Astrocyte (in vitro differentiated cells and primary cell): ENCODE measurements at regions not wholly inside any gene's neighbourhood (a gene's known extent, or its start where the extent isn't known, plus 50 kb on each side); places are given as distances from the start of the nearest gene placed in this dataset.
A peak's percentile ranks its signal among the peaks of the same experiment; 100 is the strongest.

Source experiments
- DNase-seq: peaks from one replicate; pipeline ENCODE4 v3.0.0-alpha.2; 2010; ENCODE audit warnings: low read depth
- FAIRE-seq: peaks from 2 replicates; lab custom pipeline; 2011; peaks lifted over from hg19 to GRCh38; lab: Jason Lieb, UNC
- H2AFZ ChIP-seq: 2 replicates; pipeline ENCODE4 v1.6.0; 2012; ENCODE audit warnings: low read depth, low read length, inconsistent platforms
- H3K27ac ChIP-seq: 2 replicates; pipeline ENCODE4 v1.5.1; 2011; ENCODE audit warnings: low read depth, low read length, inconsistent platforms
- H3K27me3 ChIP-seq: 2 replicates; pipeline ENCODE4 v1.6.0; 2011; ENCODE audit warnings: low read length, inconsistent platforms; ENCODE audit not compliant: insufficient read depth
- H3K36me3 ChIP-seq: 2 replicates; pipeline ENCODE4 v1.5.1; 2011; ENCODE audit warnings: low read length, inconsistent platforms; ENCODE audit not compliant: insufficient read depth
- H3K4me1 ChIP-seq: 2 replicates; pipeline ENCODE4 v1.5.1; 2011; ENCODE audit warnings: low read length, inconsistent platforms; ENCODE audit not compliant: insufficient read depth
- H3K4me2 ChIP-seq: 2 replicates; pipeline ENCODE4 v1.6.0; 2012; ENCODE audit warnings: low read length, inconsistent platforms
- H3K4me3 ChIP-seq: 2 replicates; pipeline ENCODE4 v1.5.1; 2011; ENCODE audit warnings: low read depth, mild to moderate bottlenecking, low read length, inconsistent platforms; ENCODE audit not compliant: insufficient read depth
- H3K79me2 ChIP-seq: 2 replicates; pipeline ENCODE4 v1.6.0; 2012; ENCODE audit warnings: mild to moderate bottlenecking, low read length, inconsistent platforms; ENCODE audit not compliant: insufficient read depth
- H3K9ac ChIP-seq: 2 replicates; pipeline ENCODE4 v1.6.0; 2012; ENCODE audit warnings: mild to moderate bottlenecking, low read length, inconsistent platforms
- H3K9me3 ChIP-seq: 2 replicates; pipeline ENCODE4 v1.5.1; 2012; ENCODE audit warnings: low read depth, mild to moderate bottlenecking, low read length, inconsistent platforms; ENCODE audit not compliant: insufficient read depth
- H4K20me1 ChIP-seq: 2 replicates; pipeline ENCODE4 v1.6.0; 2012; ENCODE audit warnings: low read length, inconsistent platforms; ENCODE audit not compliant: insufficient read depth
- H3K27ac Mint-ChIP-seq: one replicate; pipeline ENCODE4 v1.8.0; 2021; ENCODE audit warnings: mild to moderate bottlenecking, mixed read lengths; ENCODE audit not compliant: unreplicated experiment
- H3K27me3 Mint-ChIP-seq: one replicate; pipeline ENCODE4 v1.8.0; 2021; ENCODE audit warnings: low read depth, mixed read lengths; ENCODE audit not compliant: unreplicated experiment
- H3K36me3 Mint-ChIP-seq: one replicate; pipeline ENCODE4 v1.8.0; 2021; ENCODE audit warnings: low read depth, mixed read lengths; ENCODE audit not compliant: unreplicated experiment
- H3K4me1 Mint-ChIP-seq: one replicate; pipeline ENCODE4 v1.8.0; 2021; ENCODE audit warnings: low read depth, mixed read lengths; ENCODE audit not compliant: unreplicated experiment
- H3K4me3 Mint-ChIP-seq: one replicate; pipeline ENCODE4 v1.8.0; 2021; ENCODE audit warnings: mild to moderate bottlenecking, moderate library complexity, mixed read lengths; ENCODE audit not compliant: unreplicated experiment
- H3K9me3 Mint-ChIP-seq: one replicate; pipeline ENCODE4 v1.8.0; 2021; ENCODE audit warnings: mild to moderate bottlenecking, mixed read lengths; ENCODE audit not compliant: unreplicated experiment
- CTCF ChIP-seq: IDR thresholded peaks from 2 replicates; pipeline ENCODE4 v1.5.1; 2011; ENCODE audit warnings: low read depth, mild to moderate bottlenecking, inconsistent platforms, low read length, moderate library complexity; ENCODE audit not compliant: insufficient read depth
- EZH2 ChIP-seq: IDR thresholded peaks from 2 replicates; pipeline ENCODE4 v1.6.1; 2012; ENCODE audit warnings: mild to moderate bottlenecking, low read length, inconsistent platforms; ENCODE audit not compliant: insufficient read depth

GRCh38 chr1:99365141-99365540 lies 100.8 kb downstream of the PLPPR4 start:
- TF ChIP-seq CTCF (no peak), EZH2 (no peak)
- H3K27me3 Mint-ChIP-seq = no peaks in the 10 kb centered on the region
- no peak overlapping the region for H3K9ac ChIP-seq
- no peaks in the 10 kb centered on the region for H3K36me3 Mint-ChIP-seq
- no peak for DNase-seq
- H3K79me2 ChIP-seq = no peaks in the 10 kb centered on the region
- no peak overlapping the region for H3K4me3 Mint-ChIP-seq
- H3K9me3 Mint-ChIP-seq = no peaks in the 10 kb centered on the region
- no peak overlapping the region for H3K4me2 ChIP-seq
- no peak overlapping the region for H3K27ac ChIP-seq
- H2AFZ ChIP-seq = peak overlapping the region; percentile 33
- H3K27me3 ChIP-seq = no peaks in the 10 kb centered on the region
- H3K36me3 ChIP-seq = no peaks in the 10 kb centered on the region
- no peak overlapping the region for H3K27ac Mint-ChIP-seq
- H3K4me3 ChIP-seq = no peak overlapping the region
- no peaks in the 10 kb centered on the region for H4K20me1 ChIP-seq
- FAIRE-seq = no peak
- H3K4me1 Mint-ChIP-seq = peaks cover 8% of the 10 kb centered on the region
- no peaks in the 10 kb centered on the region for H3K9me3 ChIP-seq
- no peaks in the 10 kb centered on the region for H3K4me1 ChIP-seq

GRCh38 chr1:99365545-99365944 lies 101.3 kb downstream of the PLPPR4 start:
- Mint-ChIP-seq H3K9me3 (no peaks in the 10 kb centered on the region), H3K36me3 (no peaks in the 10 kb centered on the region), H3K4me3 (no peak overlapping the region), H3K4me1 (peaks cover 8% of the 10 kb centered on the region), H3K27me3 (no peaks in the 10 kb centered on the region), H3K27ac (no peak overlapping the region)
- no peak overlapping the region for H3K9ac ChIP-seq
- no peak overlapping the region for H3K4me2 ChIP-seq
- FAIRE-seq (no peak), DNase-seq (no peak)
- H3K9me3 ChIP-seq = no peaks in the 10 kb centered on the region
- no peak overlapping the region for H2AFZ ChIP-seq
- no peak for TF ChIP-seq EZH2
- TF ChIP-seq CTCF = no peak
- H3K4me1 ChIP-seq = no peaks in the 10 kb centered on the region
- no peaks in the 10 kb centered on the region for H3K36me3 ChIP-seq
- H3K27ac ChIP-seq = no peak overlapping the region
- H4K20me1 ChIP-seq = no peaks in the 10 kb centered on the region
- H3K4me3 ChIP-seq = no peak overlapping the region
- no peaks in the 10 kb centered on the region for H3K79me2 ChIP-seq
- no peaks in the 10 kb centered on the region for H3K27me3 ChIP-seq

GRCh38 chr1:99369154-99369553 lies 104.9 kb downstream of the PLPPR4 start:
- Histone ChIP-seq H3K4me1 (no peaks in the 10 kb centered on the region), H3K27me3 (no peaks in the 10 kb centered on the region), H3K4me2 (no peak overlapping the region), H2AFZ (no peak overlapping the region), H3K36me3 (no peaks in the 10 kb centered on the region), H3K27ac (no peak overlapping the region), H3K79me2 (no peaks in the 10 kb centered on the region), H3K9ac (no peak overlapping the region), H4K20me1 (no peaks in the 10 kb centered on the region), H3K4me3 (no peak overlapping the region), H3K9me3 (no peaks in the 10 kb centered on the region)
- Mint-ChIP-seq H3K4me3 (no peak overlapping the region), H3K27me3 (peaks cover 2% of the 10 kb centered on the region), H3K36me3 (no peaks in the 10 kb centered on the region), H3K4me1 (peaks cover 5% of the 10 kb centered on the region), H3K9me3 (no peaks in the 10 kb centered on the region), H3K27ac (no peak overlapping the region)
- FAIRE-seq (no peak), DNase-seq (no peak)
- TF ChIP-seq CTCF (no peak), EZH2 (no peak)
